HT1080 (cell line): ENCODE measurements at regions not wholly inside any gene's neighbourhood (a gene's known extent, or its start where the extent isn't known, plus 50 kb on each side); places are given as distances from the start of the nearest gene placed in this dataset.
A peak's percentile ranks its signal among the peaks of the same experiment; 100 is the strongest.
"Not testable (repeated sequence)": the region's sequence is repeated elsewhere in the genome, so short reads cannot be mapped to it uniquely, and the experiment has no call there.

Experiments used
- DNase-seq: peaks from one replicate; pipeline ENCODE4 v3.0.0-alpha.2; 2015; ENCODE audit warnings: low read depth

DNA sequence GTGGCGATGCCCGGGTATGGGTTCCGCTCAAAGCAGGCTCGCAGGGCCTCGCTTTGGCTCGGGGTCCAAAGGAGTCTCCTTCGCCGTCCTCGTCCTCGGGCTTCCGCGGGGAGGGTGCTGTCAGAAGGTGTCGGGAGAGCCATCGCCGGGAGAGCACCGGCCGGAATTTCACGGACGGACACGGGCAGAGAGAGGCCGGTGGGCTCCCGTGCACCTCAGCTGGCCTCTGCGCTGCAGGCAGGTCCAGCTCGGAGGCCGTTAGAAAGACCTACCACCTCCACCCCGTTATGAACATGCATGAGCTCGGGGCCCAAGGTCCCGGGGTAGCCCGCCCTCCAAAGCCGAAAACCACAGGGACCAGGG is 1846.0 kb upstream of the DEFB115 start:
- DNase-seq = not testable (repeated sequence)

DNA sequence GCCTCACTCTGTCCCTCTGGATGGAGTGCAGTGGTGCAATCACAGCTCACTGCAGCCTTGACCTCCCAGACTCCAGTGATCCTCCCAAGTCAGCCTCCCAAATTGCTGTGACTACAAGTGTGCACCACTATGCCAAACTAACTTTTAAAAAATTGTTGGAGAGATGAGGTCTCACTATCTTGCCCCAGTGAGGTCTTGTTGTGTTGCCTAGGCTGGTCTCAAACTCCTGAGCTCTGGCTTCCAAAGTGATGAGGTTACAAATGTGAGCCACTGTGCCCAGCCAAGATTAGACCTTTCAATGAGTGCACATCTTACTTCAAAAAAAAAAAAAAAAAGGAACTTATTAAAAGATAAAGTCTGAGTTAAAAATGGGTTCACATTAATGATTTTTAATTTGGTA is 1838.1 kb upstream of the DEFB115 start:
- DNase-seq = no peak

DNA sequence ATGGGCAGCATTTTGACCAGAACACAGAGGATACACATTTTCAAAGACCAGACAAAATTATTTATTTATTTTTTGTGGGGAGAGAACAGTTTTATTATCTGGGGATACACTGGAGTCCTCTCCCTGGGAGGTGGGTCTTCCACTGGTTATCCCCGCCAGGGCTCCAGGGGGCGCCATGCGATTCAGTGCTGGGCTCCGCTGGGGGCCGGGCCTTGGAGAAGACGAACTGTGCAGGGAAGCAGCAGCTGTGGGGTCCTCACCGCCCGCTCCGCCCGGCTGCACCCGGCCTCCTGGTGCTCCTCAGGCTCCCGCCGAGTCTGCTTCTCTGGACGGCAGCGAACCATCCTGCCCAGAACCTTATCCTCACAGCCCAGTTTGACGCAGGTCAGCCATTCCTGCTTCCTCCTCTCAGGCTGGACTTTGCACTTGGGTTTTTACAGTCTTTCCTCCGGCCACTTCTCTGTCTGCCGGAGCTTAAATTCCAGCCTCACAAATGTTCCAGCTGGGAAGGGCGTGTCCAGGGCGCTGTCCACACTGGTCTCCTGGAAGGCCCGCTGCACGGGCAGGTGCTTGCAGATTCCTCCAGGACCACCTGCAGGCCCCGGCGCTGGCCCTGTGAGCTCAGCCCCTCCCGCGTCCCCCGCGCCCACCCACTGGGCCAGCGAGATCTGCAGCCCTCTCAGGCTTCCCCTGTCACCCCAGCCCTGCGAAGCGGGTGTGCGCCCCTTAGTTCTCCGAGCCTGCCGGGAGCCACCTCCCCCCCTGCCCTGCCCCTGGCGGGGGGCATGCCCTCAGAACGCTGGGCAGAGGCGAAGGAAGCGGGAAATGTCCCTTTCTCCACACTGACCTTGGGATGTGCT is 1830.0 kb upstream of the DEFB115 start:
- peak; percentile 64 for DNase-seq

DNA sequence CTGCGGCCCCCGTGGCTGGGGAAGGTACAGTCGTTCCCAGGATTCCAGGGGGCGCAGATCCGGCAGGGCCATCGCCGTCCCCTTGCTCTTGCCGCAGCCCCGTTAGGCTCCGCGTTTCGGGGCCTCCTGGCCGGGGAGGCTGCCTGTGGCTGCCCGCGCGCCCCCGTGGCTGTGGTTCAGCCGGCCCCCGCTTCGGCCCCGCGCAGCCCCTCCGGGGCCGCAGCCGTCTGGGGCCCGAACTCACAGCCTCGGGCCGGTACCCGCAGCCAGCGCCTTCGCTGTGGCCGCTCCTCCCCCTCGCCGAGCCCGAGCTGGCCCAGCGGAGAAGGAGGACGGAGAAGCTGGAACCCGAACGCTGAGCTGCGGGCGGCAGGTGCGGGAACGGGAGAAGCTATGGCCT is 1826.9 kb upstream of the DEFB115 start:
- no peak for DNase-seq

DNA sequence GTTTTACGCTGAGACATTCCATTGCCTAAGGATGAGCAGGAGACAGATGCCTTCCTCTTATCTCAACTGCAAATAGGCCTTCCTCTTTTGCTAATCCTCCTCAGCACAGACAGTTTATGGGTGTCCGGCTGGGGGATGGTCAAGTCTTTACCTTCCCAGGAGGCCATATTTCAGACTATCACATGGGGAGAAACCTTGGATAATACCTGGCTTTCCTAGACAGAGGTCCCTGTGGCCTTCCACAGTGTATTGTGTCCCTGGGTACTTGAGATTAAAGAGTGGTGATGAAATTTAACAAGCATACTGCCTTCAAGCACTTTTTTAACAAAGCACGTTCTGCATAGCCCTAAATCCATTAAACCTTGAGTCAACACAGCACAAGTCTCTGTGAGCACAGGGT is 1816.7 kb upstream of the DEFB115 start:
- not testable (repeated sequence) for DNase-seq

DNA sequence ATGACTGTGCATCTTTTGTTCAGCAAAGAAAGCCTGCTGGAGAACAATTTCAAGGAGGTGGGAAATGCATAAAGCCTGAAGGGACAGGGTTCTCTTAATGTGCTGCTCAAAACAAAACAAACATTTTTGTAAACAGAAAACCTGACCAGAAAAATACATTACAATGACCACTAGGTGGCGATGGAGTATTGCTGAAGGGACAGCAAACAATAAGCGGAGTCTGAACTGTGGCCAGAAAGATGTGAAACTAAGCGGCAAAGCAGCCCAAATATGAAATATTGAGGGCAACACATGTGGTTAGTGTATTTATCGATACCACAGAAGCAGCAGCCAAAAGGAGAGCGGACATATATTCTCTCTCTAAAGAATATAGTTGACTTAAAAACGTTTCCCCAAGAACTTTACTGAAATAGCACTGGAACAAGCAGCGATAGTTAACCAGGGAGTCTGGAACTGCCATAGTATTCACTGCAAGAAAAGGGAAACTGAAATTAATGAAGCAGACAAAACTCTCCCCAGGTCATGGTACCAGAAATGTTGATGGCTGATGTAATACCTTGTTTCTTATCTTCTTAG is 1814.2 kb upstream of the DEFB115 start:
- DNase-seq = peak; percentile 49

DNA sequence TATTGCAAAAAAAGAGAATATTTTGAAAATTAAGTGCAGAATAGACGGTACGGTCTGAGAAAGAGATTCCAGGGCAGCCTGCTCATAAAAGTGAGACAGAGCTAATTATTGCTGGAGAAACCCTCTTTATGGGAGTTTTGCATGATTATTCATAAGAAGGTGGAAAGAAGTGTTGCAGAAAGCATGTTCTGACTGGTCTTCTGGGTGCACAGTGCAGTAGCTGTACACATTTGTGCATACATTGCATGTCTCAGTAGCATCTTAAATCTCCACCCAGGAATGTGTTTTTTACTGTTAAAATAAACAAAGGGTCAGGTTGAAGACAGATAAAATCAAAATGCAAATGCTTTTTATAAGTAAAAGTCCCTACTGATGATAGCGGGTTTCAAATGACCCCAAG is 1813.6 kb upstream of the DEFB115 start:
- DNase-seq = no peak

DNA sequence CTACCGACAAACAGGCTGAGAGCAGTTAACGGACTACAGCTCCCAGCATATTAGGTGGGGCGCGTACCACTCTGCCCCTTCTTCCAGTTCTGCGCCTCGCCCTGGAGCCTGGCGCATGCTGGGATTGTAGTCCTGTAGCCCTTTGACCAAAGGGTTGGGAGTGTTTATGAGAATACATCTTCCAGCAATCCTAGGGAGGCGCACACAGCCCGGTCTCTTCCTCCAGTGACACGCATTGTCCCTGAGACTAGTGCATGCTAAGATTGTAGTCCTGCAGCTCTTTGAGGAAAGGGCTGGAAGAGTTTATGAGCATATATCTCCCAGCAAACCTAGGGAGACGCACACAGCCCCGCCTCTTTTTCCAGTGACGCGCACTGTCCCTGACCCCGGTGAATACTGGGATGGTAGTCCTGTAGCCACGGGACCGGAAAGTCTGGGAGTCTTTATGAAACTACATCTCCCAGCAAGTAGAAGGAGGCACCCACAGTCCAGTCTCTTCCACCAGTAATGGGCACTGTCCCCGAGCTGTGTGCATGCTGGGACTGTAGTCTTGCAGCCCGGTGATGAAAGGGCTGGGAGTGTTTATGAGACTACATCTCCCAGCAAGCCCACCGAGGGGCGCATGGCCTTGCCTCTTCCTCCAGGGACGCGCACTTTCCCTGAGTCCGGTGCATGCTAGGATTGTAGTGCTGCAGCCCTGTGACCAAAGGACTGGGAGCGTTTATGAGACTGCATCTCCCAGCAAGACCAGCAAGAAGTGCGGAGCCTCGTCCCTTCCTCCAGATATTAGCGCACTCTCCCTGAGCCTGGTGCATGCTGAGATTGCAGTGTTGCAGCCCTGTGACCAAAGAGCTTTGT is 1812.2 kb upstream of the DEFB115 start:
- DNase-seq = peak; percentile 100

DNA sequence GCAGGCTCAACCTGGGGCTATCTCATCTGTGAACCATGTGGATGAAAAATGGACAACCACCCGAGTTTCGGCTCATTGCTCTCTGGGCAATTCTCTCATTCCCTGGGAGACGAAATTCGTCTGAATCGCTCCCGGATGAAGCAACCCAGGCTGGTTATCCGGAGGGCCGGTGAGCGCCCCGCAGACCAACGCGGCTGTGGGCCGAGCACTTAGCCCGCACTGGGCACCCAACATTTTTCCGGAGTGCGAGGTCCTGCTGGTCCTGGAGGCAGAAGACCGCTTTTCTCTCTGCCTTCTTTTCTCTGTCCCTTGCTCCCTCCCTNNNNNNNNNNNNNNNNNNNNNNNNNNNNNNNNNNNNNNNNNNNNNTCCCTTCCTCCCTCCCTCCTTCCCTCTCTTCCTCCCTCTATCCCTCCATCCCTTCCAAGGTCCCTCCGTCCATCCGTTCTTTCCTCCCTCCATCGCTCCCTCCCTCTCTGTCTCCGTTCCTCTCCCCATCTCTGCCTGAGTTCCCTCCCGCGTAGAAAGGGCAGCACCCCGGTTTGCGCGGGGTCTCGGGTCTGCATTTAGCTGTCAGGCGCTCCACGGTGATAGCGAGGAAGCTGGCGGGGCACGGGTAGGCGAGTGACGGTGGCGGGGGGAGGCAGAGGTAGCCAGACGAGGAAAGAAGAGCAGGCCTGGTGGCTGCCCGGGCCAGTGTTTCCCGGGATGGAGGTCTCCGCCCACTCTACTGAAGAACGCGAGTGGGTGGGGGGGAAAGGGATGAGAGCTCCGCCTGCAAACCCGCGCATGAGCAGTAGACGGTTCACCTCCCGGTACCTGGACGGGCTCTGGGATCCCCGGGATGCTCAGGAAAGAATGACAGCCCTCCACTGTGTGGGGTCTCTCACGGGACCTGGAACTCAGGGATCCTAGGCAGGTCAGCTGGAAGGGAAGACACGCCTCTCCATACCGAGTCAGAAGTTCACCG is 1809.7 kb upstream of the DEFB115 start:
- DNase-seq = not testable (repeated sequence)

DNA sequence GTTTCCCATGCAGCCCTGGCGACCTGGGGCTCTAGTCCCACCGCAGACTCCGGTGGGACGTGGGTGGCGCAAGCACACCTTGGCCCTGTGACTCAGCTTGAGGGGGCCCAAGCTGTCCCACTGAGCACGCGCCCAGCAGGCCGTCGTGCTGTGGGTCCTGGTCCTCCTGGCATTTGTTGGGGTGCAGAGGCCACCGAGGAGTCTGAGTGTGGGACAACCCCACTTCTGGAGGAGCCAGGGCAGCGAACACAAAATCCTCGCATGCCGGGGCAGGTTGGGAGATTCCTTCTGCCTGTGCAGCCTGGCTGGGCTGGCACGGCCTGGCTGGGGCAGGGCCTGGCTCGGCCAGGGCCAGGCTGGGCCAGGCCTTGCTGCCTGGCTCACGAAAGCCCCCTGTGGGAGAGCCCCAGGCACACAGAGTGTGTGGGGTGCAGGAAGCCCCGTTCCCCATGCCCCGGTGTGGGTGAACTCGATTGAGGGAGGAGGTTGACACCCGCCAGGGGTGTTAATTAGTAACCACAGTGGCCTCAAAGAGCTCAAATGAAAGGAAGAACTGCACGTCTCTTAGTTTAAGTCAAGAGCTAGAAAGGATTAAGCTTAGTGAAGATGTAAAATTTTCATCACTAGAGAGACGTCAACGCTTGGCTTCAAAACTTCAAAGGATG is 1808.5 kb upstream of the DEFB115 start:
- DNase-seq = no peak

DNA sequence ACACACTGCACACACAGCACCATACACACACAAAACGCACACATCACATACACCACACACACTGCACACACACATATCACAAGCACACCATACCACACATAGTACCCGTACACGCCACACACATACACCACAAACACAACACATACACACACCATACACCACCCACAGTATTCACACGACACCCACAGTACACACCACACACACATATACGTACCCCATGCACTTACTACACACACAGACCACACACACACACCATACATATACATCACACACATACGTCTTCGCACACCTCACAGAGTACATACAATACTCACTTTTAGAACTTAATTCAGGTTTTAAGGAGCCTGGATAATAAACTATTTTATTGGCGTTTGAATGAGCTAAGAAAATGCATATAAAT is 1805.3 kb upstream of the DEFB115 start:
- no peak for DNase-seq

DNA sequence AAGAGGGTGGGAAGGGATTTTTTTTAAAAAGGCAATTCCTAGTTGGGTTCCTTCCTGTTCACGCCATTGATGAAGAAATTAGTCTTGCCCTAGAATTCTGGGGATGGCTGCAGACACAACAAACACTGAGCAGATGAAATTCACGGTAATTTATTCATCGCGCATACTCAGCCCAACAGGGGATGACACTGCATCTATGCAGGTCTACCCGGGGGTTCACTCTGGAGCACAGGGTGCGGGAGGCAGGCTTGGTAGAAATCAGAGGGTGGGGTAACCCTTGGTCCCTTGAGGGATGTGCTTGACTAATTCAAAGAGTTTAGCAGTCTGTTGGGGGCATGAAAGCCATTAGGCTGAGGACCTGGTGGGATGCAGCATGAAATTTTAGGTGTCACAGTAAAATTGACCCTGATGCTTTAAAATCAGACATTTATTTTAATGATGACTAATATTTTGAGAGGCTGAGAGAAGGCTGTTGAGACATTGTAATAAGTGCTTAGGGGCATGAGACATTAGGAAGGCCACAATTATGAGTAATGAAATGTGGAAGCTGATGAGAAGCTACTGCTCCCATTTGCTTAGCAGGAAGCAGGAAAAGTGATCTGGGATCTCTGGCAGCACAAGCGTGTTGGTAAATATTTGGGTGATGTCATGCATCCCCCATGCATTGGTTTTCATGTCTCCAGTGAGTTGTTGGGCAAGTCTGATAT is 1800.3 kb upstream of the DEFB115 start:
- peak; percentile 38 for DNase-seq

DNA sequence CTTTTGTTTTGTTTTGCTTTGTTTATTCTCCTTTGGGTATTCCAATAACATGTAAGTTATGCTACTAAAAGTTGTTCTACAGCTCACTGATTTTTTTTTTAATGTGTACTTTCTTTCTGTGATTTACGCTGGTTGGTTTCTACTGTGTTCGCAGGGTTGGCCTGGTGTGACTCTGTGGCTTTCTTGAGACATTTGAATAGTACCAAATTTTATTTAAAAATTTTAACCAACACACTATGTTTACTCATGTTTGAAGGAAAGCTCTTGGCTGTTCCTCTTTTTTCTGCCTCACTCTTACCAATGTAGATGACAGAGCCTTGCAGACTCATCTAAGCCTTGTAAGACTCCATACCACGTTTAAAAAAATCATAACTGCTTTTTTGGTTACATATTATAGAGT is 1784.9 kb upstream of the DEFB115 start:
- DNase-seq = no peak

DNA sequence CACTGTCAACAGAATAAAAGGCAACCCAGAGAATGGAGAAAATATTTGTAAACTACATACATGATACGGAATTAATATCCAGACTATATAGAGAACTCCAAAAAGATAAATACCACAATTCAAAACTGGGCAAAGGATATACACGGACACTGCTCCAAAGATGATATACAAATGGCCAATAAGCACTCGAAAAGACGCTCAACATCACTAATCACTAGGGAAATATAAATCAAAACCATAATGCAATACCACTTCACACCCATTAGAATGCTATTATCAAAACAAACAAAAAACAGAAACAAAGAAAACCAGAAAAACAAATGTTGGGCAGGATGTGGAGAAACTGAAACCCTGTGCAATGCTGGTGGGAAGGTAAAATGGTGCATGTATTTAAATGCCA is 1764.6 kb upstream of the DEFB115 start:
- not testable (repeated sequence) for DNase-seq

DNA sequence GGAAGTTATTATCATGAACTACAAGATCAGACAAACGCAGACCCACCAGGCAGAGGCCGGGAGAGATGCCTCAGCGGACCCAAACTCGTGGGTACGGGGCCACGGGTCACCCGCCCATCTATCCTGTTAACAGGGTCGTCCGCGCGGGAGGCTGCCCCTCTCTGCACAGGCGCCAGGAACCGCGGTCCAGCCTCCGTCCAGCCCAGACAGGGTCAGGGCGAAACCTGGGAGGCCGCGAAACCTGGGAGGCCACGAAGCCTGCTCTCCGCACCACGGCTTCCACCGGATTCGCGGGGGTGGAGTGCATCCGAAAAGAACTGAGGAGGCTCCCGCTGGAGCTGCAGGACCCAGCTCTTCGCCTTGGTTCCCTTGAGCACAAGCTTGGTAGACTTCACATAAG is 1760.7 kb upstream of the DEFB115 start:
- DNase-seq = peak; percentile 29

DNA sequence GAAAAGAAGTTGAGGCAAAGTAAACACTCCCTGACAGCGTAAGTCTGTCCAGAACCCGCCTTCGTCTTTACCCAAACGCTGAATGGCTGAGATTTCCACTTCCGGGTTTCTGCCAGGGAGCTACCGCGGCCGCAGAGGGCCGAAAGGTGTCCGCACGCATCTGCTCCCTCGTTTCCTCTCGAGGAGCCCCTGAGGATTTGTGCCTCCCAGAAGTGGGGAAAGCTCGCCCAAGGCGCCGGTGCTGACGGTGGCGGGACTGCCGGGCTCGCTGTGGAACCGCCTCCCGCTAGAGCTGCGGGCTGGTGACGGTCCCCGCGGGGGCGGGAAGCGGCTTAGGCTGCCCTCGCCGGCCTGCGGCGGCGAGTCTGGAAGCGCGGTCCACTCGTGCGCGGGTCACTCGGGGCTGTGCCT is 1760.2 kb upstream of the DEFB115 start:
- DNase-seq = peak; percentile 89

DNA sequence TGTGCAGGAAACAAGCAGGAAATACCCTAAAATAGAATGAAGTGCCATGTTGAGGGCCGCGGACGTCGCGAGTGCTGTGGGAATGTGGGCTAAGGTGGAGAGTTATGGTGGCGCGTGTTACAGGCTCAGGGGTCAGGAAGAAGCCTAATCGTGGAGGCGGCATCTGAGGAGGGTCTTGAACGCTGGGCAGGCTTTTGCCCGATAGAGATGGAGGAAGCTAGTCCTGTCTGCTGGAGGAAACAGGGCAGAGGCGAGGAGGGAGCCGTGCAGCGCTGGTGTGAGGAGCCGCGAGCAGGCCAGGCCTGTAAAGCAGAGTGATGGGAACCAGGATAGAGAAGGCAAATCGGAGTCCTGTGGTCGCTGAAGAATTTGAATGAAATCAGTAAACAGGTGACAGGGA is 1759.8 kb upstream of the DEFB115 start:
- DNase-seq = peak; percentile 40

DNA sequence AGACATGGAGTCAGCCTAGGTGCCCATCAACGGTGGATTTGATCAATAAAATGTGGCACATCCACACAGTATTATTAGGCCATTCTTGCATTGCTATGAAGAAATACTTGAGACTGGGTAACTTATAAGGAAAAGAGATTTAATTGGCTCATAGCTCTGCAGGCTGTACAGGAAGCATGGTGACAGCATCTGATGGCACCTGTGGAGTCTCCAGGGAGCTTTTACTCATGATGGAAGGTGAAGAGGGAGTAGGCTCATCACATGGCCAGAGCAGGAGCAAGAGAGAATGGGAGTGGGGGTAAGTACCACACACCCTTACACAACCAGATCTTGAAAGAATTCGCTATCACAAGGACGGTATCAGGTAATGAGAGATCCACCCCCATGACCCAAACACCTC is 1756.7 kb upstream of the DEFB115 start:
- DNase-seq = peak; percentile 5

DNA sequence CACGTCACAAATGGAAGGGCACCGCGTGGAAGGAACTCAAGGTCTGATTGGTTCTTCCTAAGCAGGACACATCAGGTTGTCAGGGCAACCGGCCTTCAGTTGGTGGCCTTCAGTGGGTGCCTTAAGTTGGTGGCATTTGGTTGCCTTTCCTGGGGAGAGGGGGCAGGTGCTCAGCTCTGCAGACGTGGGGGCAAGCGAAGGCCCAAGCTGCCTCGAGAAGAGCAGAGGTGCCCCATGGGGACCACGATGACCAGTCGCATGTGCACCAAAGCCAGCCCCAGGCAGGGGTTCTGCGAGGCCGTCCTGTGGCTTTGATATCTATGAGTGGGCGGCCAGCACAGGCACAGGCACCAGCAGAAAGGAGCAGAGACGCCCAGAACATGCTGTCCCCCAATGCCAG is 1742.8 kb upstream of the DEFB115 start:
- not testable (repeated sequence) for DNase-seq

DNA sequence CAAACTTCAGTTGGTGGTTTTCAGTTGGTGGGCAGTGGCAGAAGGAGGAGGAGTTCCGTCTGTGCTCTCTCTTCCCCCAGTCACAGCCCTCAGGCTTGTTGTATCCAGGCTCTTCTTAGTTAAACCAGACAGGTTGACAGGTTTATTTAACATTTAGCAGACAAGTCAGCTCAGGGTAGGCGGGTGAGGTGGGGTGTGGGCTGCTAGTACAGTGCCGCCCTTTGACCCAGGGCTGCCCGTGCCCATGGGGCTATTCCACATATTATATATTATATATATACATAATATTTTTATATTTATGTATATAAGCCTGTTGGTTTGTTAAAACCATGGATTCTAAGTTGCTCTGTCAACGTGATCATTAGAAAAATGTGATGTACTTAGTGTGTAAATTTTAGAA is 1740.6 kb upstream of the DEFB115 start:
- DNase-seq = not testable (repeated sequence)
